Tibial nerve (tissue), 4 donors: ENCODE measurements at regions not wholly inside any gene's neighbourhood (a gene's known extent, or its start where the extent isn't known, plus 50 kb on each side); places are given as distances from the start of the nearest gene placed in this dataset.

ENCODE experiments used
- CTCF ChIP-seq, 5 experiments: fragments of 200-600 bp in 3 of 5; fragments of 450-650 bp in 2 of 5; sonication (generic) in 3 of 5; IDR thresholded peaks; one replicate each; pipeline ENCODE4 v1.5.1; 2016 to 2019; ENCODE audit warnings: antibody characterized with exemption in 5 of 5, mild to moderate bottlenecking in 3 of 5, moderate library complexity in 2 of 5
- EP300 ChIP-seq, 2 donors: sonication (generic); formaldehyde crosslinking; IDR thresholded peaks; one replicate each; pipeline ENCODE4 v1.6.1; 2017; ENCODE audit warnings: antibody characterized with exemption in 2 of 2, mild to moderate bottlenecking in 1 of 2
- POLR2A ChIP-seq, 2 donors: fragments of 450-650 bp; IDR thresholded peaks; one replicate each; pipeline ENCODE4 v1.6.1; 2017; ENCODE audit warnings: antibody characterized with exemption in 2 of 2, mild to moderate bottlenecking in 2 of 2, moderate library complexity in 2 of 2

- no peak for TF ChIP-seq CTCF (IDR thresholded peaks at IDR 0.05)
- no peak for TF ChIP-seq EP300 (IDR thresholded peaks at IDR 0.05)
- no peak for TF ChIP-seq POLR2A (IDR thresholded peaks at IDR 0.05)
Measured at GRCh38 chr11:15499674-15500073, 385.0 kb downstream of the INSC start.
